Brain microvascular endothelial cell (primary cell): ENCODE measurements at regions not wholly inside any gene's neighbourhood (a gene's known extent, or its start where the extent isn't known, plus 50 kb on each side); places are given as distances from the start of the nearest gene placed in this dataset.

ENCODE experiments used
- DNase-seq: peaks from one replicate; pipeline ENCODE4 v3.0.0-alpha.2; 2020
- H3K27ac ChIP-seq: fragments of 250-450 bp; sonication (Bioruptor Pico); 2 replicates; pipeline ENCODE4 v1.5.1; 2020; ENCODE audit warnings: mild to moderate bottlenecking, moderate library complexity
- H3K27me3 ChIP-seq: fragments of 250-450 bp; sonication (Bioruptor Pico); replicated peaks from 2 replicates; pipeline ENCODE4 v1.5.1; 2020; ENCODE audit warnings: mild to moderate bottlenecking
- H3K36me3 ChIP-seq: fragments of 250-450 bp; sonication (Bioruptor Pico); replicated peaks from 2 replicates; pipeline ENCODE4 v1.5.1; 2020; ENCODE audit warnings: mild to moderate bottlenecking
- H3K4me3 ChIP-seq: 2 replicates; pipeline ENCODE4 v1.5.1; 2011; ENCODE audit warnings: low read depth, mild to moderate bottlenecking, control low read depth, low read length, moderate library complexity
- CTCF ChIP-seq: IDR thresholded peaks from 2 replicates; pipeline ENCODE4 v1.5.1; 2011; ENCODE audit warnings: low read depth, mild to moderate bottlenecking, moderate library complexity, low read length, control low read depth, inconsistent platforms; ENCODE audit errors: missing control alignments
- in situ Hi-C: cut with HindIII; loops from 2 replicates; pipeline ENCODE4 v1.10.0; 2017; ENCODE audit warnings: low sequenced_read_pairs, low pct_ligation_motif_present

DNA sequence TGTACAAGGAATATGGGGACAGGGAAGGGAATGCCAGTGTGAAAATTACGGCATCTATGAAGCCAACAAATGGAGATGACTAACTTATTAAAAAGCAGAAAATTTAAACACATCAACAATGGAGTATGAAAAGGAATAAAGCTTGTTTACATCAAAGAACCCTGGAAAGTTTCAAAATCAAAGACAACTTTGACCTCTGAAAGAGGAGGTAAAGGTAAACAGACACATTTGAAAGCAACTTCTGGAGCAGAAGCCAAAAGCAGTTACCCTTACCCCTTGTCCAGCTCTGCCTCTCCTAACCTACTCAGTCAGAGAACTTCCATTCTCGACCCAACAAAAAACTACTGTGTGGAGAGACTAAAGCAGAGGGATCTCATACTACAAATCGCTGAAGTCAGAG is 184.3 kb downstream of the DUSP6 start:
- DNase-seq = no peak
- Histone ChIP-seq H3K27ac (no peak overlapping the region), H3K4me3 (no peak overlapping the region), H3K27me3 (no peaks in the 10 kb centered on the region), H3K36me3 (no peaks in the 10 kb centered on the region)
- in situ Hi-C loops = no loop called here
- TF ChIP-seq CTCF = no peak

GRCh38 chr12:89166525-89166934 is 185.8 kb downstream of the DUSP6 start:
- Histone ChIP-seq H3K27me3 (no peaks in the 10 kb centered on the region), H3K27ac (peak overlapping the region; percentile 93), H3K4me3 (no peak overlapping the region), H3K36me3 (no peaks in the 10 kb centered on the region)
- in situ Hi-C loops = no loop called here
- no peak for TF ChIP-seq CTCF
- peak; percentile 84 for DNase-seq

DNA sequence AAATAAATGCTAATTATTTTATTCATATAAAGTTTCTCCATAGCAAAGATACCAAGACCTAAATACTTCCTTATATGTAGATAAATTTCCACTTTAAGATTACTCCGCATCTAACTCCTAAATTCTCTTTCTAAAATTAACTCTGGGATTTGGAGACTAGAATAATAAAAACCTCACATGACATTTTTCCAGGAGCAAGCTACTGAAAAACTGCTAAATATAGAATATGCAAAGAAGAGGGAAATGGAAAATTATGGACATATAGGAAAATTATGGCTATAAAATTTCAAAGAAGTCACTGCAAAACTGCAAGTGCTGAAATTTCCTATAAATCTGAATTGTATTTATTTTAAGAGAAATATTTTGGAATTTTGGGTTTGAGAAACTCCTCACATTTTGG is 186.2 kb downstream of the DUSP6 start:
- in situ Hi-C loops = no loop called here
- peak overlapping the region; percentile 93 for H3K27ac ChIP-seq

DNA sequence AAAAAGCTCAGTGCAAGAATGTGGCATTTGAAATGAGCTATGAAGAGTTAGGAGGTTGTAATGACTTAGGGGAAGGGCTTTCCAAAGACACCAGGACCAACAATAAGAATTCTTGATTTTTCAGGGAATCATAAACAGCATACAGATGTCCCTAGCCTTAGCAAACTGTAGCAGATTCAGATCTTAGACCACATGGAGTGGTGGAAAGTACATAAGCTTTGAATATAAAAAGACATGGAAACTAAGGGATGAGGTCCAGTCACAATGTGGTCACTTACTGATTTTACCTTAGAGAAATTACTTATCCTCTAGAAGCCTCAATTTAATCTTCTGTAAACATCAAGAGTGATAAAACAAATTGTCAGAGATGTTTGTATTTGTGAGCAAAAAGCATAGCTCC is 186.6 kb downstream of the DUSP6 start:
- Histone ChIP-seq H3K27me3 (no peaks in the 10 kb centered on the region), H3K36me3 (no peaks in the 10 kb centered on the region), H3K27ac (peak overlapping the region; percentile 93), H3K4me3 (no peak overlapping the region)
- no peak for TF ChIP-seq CTCF
- DNase-seq = no peak
- in situ Hi-C loops = no loop called here

More for the DNA sequence above, 186.2 kb downstream of the DUSP6 start:
- no peak overlapping the region for H3K4me3 ChIP-seq
- H3K27me3 ChIP-seq = no peaks in the 10 kb centered on the region
- no peak for DNase-seq
- no peak for TF ChIP-seq CTCF
- no peaks in the 10 kb centered on the region for H3K36me3 ChIP-seq

- Histone ChIP-seq H3K27me3 (no peaks in the 10 kb centered on the region), H3K4me3 (no peak overlapping the region), H3K27ac (peak overlapping the region; percentile 81), H3K36me3 (no peaks in the 10 kb centered on the region)
- no peak for TF ChIP-seq CTCF
- in situ Hi-C loops = no loop called here
- DNase-seq = no peak
Observed at GRCh38 chr12:89163918-89164317, 188.4 kb downstream of the DUSP6 start.

DNA sequence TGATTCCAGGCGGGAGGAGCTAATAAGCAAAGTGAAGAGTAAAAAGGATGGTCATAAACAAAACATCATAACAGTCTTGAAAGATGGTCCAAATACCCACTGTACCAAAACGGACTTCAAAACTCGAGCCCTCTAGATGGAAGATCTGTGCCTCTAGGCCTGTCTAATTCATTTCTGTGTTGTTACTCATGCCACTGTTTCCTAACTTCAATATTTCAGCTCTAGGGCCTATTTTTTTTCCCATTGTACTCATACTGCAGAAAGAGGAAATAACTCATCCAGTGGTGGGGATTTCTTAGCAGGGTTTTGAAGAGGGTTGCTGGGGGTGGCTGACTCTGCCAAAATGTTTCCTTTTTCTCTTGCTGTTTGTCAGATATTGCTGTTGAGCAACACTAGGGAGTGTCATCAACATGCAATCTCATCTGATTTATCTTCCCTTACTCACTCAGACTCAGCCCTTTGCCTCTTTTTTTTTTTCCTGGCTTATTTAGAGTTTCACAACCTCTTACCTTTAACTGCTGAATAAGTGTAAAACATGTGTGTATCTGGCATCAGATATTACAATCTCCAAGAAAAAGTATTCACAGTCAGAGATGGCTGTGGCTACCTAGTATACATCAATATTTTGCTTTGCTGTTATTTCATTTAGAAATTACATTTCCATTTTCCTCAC is 189.6 kb downstream of the DUSP6 start:
- TF ChIP-seq CTCF = no peak
- in situ Hi-C loops = no loop called here
- DNase-seq = peak; percentile 98
- Histone ChIP-seq H3K27me3 (no peaks in the 10 kb centered on the region), H3K36me3 (no peaks in the 10 kb centered on the region), H3K4me3 (no peak overlapping the region), H3K27ac (peak overlapping the region; percentile 88)
